H7 (cell line): ENCODE measurements at regions not wholly inside any gene's neighbourhood (a gene's known extent, or its start where the extent isn't known, plus 50 kb on each side); places are given as distances from the start of the nearest gene placed in this dataset.

Experiments
- DNase-seq: peaks from one replicate; pipeline ENCODE4 v3.0.0; 2012
- H3K27me3 ChIP-seq: 2 replicates; pipeline ENCODE4 v1.6.0; 2011; ENCODE audit warnings: mild to moderate bottlenecking, low read length; ENCODE audit not compliant: control insufficient read depth, insufficient read depth
- H3K36me3 ChIP-seq: replicated peaks from 2 replicates; pipeline ENCODE4 v1.5.1; 2011; ENCODE audit warnings: low read length; ENCODE audit not compliant: control insufficient read depth, insufficient read depth
- H3K4me3 ChIP-seq: 2 replicates; pipeline ENCODE4 v1.5.1; 2011; ENCODE audit warnings: low read depth, mild to moderate bottlenecking, control low read depth, low read length, moderate library complexity; ENCODE audit not compliant: insufficient read depth

DNA sequence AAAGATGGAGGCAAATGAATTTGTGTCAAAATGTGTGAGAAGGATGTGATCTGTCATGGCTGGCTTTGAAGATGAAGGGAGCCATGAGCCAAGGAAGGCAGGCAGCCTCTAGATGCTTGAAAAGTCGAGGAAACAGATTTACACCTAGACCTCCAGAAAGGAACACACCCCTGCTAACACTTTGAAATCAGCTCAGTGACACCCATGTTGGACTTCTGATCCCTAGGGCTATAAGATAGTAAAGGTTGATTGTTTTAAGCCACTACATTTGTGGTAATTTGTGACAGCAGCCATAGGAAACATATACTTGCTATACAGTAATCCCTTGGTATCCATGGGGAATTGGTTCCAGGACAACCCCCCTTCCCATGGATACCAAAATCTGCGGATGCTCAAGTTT is 80.5 kb upstream of the DYRK2 start:
- no peak for DNase-seq
- H3K36me3 ChIP-seq = no peaks in the 10 kb centered on the region
- H3K27me3 ChIP-seq = no peaks in the 10 kb centered on the region
- H3K4me3 ChIP-seq = no peak overlapping the region

DNA sequence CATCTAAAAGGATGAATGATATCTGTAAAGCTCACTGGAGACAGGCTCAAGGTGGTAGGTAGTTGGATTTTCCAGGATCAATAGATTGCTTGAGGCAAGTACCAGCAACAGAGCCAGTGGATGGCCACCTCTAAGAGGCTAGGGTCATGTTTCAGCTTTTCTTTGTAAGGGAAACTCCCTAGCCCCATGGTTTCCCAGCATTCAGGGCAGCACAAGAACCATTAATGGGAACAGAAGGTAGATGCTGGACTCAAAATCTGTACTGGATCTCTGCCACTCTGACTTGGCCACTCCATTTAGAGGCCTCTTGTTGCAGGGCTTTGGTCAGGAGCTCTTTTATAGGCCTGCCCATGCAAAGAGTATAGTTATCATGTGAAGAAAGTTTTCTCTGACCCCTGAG is 76.1 kb upstream of the DYRK2 start:
- Histone ChIP-seq H3K27me3 (no peaks in the 10 kb centered on the region), H3K4me3 (no peak overlapping the region), H3K36me3 (no peaks in the 10 kb centered on the region)
- DNase-seq = peak; percentile 10

DNA sequence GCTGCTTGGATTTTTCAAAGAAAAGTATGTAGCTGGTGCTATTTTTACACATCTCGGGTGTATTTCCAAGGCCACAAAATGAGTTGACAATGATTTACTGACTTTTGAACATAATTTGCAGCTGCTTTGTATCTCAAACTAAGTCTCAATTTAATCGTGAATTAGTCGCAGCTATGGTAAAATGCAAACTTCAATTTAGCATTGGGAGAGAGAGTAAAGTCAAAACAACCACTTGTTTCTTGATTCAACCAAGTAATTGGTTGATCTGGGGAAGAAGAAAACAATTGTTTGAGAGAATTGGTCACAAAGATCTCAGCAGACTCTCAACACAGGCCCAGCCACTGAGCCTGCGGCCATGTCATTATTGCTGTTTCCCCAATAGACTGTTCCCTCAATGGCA is 75.0 kb upstream of the DYRK2 start:
- H3K36me3 ChIP-seq = no peaks in the 10 kb centered on the region
- no peak overlapping the region for H3K4me3 ChIP-seq
- no peak for DNase-seq
- H3K27me3 ChIP-seq = no peaks in the 10 kb centered on the region

DNA sequence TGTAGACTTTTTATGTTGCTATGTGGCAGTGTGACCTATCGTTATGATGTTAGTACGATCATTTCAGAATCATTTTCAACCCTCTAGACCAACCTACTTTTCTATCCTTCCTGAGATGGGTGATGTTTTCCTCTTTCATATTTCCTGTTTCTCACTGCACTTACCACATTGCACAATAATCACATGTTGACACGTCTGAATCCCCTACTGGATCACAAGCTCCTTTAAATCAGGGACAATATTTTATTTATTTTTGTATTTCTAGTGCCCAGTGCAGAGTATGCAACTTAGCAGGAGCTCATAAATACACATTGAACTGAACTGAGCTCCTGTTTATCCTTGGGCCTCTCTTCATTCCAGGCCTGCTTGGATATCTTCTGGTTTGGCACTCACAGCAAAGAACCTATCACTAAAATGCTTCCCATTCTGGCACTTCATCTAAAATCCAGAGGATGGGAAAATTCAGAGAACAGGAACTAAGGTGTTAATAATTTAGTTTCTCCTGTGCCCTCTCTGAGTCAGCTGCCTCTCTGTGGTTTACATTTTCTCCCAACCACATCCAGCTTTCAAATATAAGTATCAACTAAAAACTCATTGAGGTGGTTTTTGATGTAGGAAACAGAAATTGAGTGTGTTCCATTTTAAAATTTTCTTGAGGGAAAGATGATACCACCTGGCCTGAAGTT is 69.4 kb upstream of the DYRK2 start:
- H3K27me3 ChIP-seq = no peaks in the 10 kb centered on the region
- no peak for DNase-seq
- H3K4me3 ChIP-seq = no peak overlapping the region
- H3K36me3 ChIP-seq = no peaks in the 10 kb centered on the region

GRCh38 chr12:67579662-67580003 is 68.9 kb upstream of the DYRK2 start:
- Histone ChIP-seq H3K4me3 (no peak overlapping the region), H3K36me3 (no peaks in the 10 kb centered on the region), H3K27me3 (no peaks in the 10 kb centered on the region)
- DNase-seq = no peak

DNA sequence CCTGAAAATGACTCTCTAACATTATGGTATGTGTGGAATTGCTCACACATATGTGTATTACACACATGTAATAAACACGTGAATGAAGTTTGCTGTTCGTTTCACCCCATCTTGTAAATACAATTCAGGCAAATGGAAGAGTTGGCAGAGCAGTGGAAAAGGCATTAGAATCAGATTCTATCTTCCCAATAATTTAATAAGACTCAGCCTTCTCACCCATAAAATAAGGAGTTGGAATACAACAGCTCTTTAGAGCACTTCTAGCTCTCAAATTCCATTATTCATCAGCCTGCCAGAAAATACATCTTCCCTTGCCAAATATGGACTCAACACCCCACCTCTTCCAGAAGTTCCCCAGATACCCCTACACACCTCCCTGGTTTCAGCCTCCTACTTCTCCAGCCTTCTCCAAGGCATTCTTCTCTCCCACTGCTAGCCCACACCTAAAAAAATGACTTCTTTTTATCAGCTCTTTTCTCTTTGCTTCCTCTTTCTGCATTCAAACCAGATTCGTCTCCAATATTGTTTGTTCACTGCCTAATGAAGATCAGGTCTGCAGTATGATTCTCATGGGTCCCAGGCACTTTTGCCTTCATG is 66.2 kb upstream of the DYRK2 start:
- Histone ChIP-seq H3K36me3 (no peaks in the 10 kb centered on the region), H3K4me3 (no peak overlapping the region), H3K27me3 (no peaks in the 10 kb centered on the region)
- DNase-seq = no peak

DNA sequence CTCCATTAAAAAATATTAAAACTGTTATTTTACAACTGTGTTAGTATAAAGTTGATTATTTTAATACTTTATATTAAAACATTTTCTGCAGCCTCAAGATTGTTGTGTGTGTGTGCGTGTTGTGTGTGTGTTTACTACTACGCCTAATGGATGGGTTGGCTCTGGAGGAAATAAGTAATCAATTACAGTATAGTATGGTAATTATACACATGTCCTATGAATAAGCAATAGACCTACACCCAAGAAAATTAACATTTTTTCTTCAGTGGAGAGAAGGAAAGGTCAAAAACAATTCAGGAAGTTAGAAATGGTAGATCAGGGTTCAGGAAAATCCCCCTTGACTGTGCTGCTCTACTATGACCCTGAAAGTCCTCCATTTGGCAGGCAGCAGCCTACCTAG is 65.7 kb upstream of the DYRK2 start:
- Histone ChIP-seq H3K36me3 (no peaks in the 10 kb centered on the region), H3K27me3 (no peaks in the 10 kb centered on the region), H3K4me3 (no peak overlapping the region)
- no peak for DNase-seq

GRCh38 chr12:67586951-67587350 is 61.6 kb upstream of the DYRK2 start:
- no peak overlapping the region for H3K4me3 ChIP-seq
- DNase-seq = no peak
- H3K36me3 ChIP-seq = no peaks in the 10 kb centered on the region
- H3K27me3 ChIP-seq = no peaks in the 10 kb centered on the region

DNA sequence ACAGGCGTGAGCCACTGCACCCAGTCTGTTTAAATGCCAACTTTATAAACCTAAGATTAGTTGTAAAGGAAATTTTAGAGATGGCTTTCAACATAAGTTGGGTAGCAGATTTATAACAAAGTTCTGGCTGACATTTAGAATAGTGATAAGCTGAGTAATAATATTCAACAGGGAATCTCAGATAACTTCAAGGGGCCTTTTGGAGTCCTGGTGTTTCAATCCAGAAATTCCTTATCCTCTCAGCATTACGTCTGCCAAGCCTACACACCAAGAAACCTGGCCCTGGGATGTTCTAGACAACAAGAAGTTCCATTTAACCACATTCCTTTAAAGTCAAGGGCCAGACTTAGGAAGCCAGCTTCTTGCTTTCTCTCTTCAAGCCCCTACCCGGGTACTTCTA is 59.5 kb upstream of the DYRK2 start:
- Histone ChIP-seq H3K4me3 (no peak overlapping the region), H3K27me3 (no peaks in the 10 kb centered on the region), H3K36me3 (no peaks in the 10 kb centered on the region)
- no peak for DNase-seq

DNA sequence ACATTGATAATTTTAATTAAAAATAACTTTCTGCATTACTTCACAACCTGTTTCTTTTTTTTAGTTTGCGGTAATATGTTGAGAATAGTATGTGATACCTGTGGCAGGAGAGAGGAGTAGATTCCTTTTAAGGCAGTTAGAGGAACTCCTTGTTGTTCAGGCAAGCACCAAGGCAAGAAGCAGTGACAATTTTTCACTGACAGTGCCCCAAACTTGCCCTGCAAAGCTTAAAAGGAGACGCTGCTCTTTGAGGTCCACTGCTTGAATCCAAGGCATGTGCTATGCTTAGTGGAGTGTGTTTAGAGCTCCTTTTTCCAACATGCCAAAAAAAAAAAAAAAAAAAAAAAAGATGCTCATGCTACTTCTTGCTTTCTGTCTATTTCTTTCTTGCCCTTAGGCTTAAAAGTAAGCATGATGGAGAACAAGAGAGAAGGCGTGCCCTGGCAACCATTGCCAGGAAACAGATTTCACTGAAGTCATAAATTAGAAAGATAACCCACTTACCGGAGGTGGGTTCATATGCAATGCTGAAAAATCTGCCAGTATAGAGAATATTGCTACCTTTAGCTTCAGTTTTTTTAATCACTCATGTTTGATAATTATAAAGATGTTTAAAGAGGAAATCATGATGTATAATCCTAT is 58.3 kb upstream of the DYRK2 start:
- no peak for DNase-seq
- H3K4me3 ChIP-seq = no peak overlapping the region
- H3K27me3 ChIP-seq = no peaks in the 10 kb centered on the region
- H3K36me3 ChIP-seq = no peaks in the 10 kb centered on the region

DNA sequence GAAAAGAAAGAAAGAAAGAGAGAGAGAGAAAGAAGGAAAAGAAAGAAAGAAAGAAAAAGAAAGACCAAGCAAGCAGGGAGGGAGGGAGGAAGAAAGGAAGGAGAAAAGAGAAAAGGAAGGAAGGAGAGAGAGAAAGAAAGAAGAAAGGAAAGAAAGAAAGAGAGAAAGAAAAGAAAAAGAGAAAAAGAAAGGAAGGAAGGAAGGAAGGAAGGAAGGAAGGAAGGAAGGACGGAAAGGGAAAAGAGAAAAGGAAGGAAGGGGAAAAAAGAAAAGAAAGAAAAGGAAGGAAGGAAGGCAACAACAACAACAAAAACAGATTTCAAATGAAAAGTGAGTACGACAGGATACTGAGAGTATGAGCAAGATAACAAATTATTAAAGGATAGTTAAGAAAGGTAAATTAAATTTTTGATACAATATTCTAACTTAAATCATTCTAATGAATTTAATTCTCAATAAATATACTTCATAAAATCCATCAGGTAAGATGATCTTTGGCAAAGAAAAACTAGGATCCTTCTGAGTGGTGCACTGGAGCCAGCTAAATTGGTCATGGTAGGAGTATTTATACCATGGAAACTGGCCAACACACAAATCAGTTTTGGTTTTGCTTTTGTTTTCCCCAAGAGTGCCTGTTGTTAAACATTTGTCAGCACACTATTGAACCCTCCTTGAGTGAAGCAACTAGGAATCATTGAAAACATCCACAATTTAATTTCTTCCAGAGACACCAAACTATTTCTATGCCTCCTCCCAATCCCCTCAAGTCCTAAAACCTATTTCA is 56.1 kb upstream of the DYRK2 start:
- no peak overlapping the region for H3K4me3 ChIP-seq
- H3K27me3 ChIP-seq = no peaks in the 10 kb centered on the region
- no peak for DNase-seq
- no peaks in the 10 kb centered on the region for H3K36me3 ChIP-seq

- DNase-seq = no peak
These were observed 55.5 kb upstream of the DYRK2 start for GRCh38 chr12:67593041-67593440.

DNA sequence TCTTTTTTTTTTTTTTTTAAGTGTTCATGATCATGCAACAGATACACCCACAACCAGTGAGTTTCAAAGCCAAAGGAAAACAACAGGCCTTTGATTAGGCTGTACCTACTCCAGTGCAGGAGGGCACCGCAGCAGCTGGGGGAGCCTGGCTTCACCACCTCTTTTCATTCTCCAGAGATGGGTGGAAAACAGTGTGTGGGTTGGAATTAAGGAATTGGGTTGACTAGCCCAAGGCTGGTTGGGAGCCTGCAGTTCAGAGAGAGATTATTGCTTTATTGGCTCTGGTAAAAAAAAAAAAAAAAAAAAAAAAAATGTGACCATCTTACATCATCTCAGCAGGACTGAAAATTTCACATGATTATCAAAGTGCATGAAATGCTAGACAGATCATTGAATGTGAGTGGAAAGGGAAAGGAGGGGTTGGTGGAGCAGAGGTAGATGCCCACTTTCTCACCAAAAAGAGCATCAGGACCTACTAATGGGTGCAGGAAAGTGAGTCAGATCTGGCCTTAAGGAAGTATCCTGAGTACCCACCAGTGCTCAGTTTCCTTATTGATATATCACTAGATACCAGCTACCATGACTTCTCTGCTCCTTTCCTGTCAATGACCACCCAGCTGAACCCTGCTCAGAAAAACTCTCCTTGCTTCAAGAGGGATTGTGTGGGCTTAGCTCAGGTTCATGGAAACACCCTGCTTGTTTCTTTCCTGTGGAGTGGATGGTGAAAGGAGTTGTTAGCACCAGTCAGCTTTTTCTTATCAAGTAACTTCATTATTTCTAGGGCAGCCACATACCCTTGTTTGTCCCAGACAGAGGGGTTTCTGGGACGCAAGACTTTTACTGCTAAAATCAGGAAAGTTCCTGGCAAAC is 54.8 kb upstream of the DYRK2 start:
- Histone ChIP-seq H3K36me3 (no peaks in the 10 kb centered on the region), H3K27me3 (no peaks in the 10 kb centered on the region), H3K4me3 (no peak overlapping the region)
- DNase-seq = no peak

More at GRCh38 chr12:67593041-67593440, 55.5 kb upstream of the DYRK2 start:
- Histone ChIP-seq H3K27me3 (no peaks in the 10 kb centered on the region), H3K4me3 (no peak overlapping the region), H3K36me3 (no peaks in the 10 kb centered on the region)

GRCh38 chr12:67594888-67595287 is 53.7 kb upstream of the DYRK2 start:
- H3K27me3 ChIP-seq = no peaks in the 10 kb centered on the region
- DNase-seq = no peak
- no peak overlapping the region for H3K4me3 ChIP-seq

More at GRCh38 chr12:67594888-67595287, 53.7 kb upstream of the DYRK2 start:
- no peaks in the 10 kb centered on the region for H3K36me3 ChIP-seq
